ENCODE measurements at regions not wholly inside any gene's neighbourhood (a gene's known extent, or its start where the extent isn't known, plus 50 kb on each side); places are given as distances from the start of the nearest gene placed in this dataset.

DNA sequence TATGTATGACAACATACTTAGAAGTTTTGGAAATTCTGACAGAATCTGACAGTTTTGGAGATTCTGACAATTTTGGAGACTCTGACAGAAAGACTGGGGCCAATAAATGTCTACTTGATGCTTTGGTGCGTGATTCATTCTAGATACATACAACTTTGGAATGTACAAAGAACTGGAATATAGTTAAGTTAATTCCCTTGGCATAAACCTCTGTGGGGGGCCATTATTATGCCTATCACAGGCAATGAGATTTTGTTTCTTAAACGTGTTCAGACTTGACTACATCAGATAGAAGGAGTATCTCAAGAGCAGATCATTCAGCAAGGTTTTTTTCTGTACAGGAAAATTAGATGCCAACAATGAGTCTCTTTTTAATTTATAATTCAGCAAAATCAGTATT, 617.6 kb upstream of the ZNF717 start:
- Histone ChIP-seq H3K4me1 (no peaks in the 10 kb centered on the region), H3K27ac (no peak overlapping the region), H3K4me3 (no peak overlapping the region), H3K27me3 (no peaks in the 10 kb centered on the region), H3K36me3 (no peaks in the 10 kb centered on the region), H3K9me3 (no peaks in the 10 kb centered on the region)
- TF ChIP-seq POLR2AphosphoS5 (IDR thresholded peaks at IDR 0.05) (no peak), POLR2A (IDR thresholded peaks at IDR 0.05) (no peak), EP300 (IDR thresholded peaks at IDR 0.05; ENCODE audit: low read depth) (no peak)
- TF ChIP-seq, protein P1, sequence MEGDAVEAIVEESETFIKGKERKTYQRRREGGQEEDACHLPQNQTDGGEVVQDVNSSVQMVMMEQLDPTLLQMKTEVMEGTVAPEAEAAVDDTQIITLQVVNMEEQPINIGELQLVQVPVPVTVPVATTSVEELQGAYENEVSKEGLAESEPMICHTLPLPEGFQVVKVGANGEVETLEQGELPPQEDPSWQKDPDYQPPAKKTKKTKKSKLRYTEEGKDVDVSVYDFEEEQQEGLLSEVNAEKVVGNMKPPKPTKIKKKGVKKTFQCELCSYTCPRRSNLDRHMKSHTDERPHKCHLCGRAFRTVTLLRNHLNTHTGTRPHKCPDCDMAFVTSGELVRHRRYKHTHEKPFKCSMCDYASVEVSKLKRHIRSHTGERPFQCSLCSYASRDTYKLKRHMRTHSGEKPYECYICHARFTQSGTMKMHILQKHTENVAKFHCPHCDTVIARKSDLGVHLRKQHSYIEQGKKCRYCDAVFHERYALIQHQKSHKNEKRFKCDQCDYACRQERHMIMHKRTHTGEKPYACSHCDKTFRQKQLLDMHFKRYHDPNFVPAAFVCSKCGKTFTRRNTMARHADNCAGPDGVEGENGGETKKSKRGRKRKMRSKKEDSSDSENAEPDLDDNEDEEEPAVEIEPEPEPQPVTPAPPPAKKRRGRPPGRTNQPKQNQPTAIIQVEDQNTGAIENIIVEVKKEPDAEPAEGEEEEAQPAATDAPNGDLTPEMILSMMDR (IDR thresholded peaks at IDR 0.05): no peak
- in situ Hi-C loops (cut with MboI; ENCODE audit: low pct_ligation_motif_present in 1 of 4, low pct_unique_long_range_greater_than_20kb in 1 of 4, low sequenced_read_pairs in 3 of 4): no loop called here
- intact Hi-C loops (cut with DNase I; ENCODE audit: low total_unique reads): no loop called here
- no peak for DNase-seq
- WGBS, 2 donors (ENCODE audit: low coverage in 1 of 2): 46 to 65% methylated on average over 2 of the region's 2 CpGs

DNA sequence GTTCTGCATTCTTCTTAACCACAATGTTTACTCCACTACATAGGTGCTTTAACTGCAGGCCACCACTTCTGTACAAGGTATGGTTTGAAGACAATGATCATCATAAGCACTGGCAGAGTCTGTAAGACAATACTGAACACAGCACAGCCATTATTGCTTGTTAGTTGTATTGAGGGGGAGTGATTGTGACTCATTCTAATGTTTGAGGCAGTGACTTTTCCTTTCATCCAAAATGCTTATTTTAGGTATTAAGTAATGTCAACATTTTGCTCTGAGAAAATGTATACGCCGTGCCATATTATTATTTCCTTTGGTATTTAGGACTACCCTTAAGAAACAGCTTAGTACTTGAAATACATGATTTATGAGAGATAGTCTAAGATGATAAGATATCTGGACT, 618.2 kb upstream of the ZNF717 start:
- intact Hi-C loops (cut with DNase I; ENCODE audit: low total_unique reads): no loop called here
- 74 to 79% methylated on average over 2 of the region's 2 CpGs for WGBS, 2 donors (ENCODE audit: low coverage in 1 of 2)
- in situ Hi-C loops (cut with MboI; ENCODE audit: low pct_ligation_motif_present in 1 of 4, low pct_unique_long_range_greater_than_20kb in 1 of 4, low sequenced_read_pairs in 3 of 4): no loop called here

DNA sequence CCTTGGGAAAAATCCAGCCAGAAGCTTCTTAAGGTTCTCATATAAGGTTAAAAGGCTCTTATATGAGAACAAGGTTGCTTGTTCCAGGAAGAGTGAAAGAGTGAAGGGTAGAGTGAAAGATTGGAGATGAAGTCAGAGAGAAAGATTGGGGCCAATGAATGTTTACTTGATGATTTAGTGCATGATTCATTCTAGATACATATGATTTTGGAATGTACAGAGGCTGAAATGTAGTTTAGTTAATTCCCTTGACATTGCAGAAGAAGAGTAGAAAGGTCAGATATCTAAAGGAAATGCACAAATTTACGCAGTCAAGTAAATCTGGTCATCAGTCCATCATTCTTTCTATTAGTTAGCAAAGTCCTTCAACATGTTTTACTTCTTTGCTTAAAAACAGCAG, 619.8 kb upstream of the ZNF717 start:
- intact Hi-C loops (cut with DNase I; ENCODE audit: low total_unique reads): no loop called here
- 77 to 78% methylated on average over 1 of the region's 1 CpG for WGBS, 2 donors (ENCODE audit: low coverage in 1 of 2)

More for the DNA sequence above, 618.2 kb upstream of the ZNF717 start:
- DNase-seq: no peak
- Histone ChIP-seq H3K27ac (no peak overlapping the region), H3K36me3 (no peaks in the 10 kb centered on the region), H3K4me3 (no peak overlapping the region), H3K27me3 (no peaks in the 10 kb centered on the region), H3K4me1 (no peaks in the 10 kb centered on the region), H3K9me3 (no peaks in the 10 kb centered on the region)
- TF ChIP-seq POLR2A (IDR thresholded peaks at IDR 0.05) (no peak), POLR2AphosphoS5 (IDR thresholded peaks at IDR 0.05) (no peak), EP300 (IDR thresholded peaks at IDR 0.05; ENCODE audit: low read depth) (no peak)
- TF ChIP-seq, protein P1 (IDR thresholded peaks at IDR 0.05): no peak

GRCh38 chr3:76410762-76411281, 625.5 kb upstream of the ZNF717 start:
- no peaks in the 10 kb centered on the region for H3K9me3 ChIP-seq
- 42 to 55% methylated on average over 3 of the region's 3 CpGs for WGBS, 2 donors (ENCODE audit: low coverage in 1 of 2)

More for the DNA sequence above, 619.8 kb upstream of the ZNF717 start:
- no peak for DNase-seq
- Histone ChIP-seq H3K27ac (no peak overlapping the region), H3K9me3 (no peaks in the 10 kb centered on the region), H3K27me3 (no peaks in the 10 kb centered on the region), H3K4me3 (no peak overlapping the region), H3K36me3 (no peaks in the 10 kb centered on the region), H3K4me1 (no peaks in the 10 kb centered on the region)
- TF ChIP-seq, protein P1 (IDR thresholded peaks at IDR 0.05): no peak
- no peak for TF ChIP-seq POLR2A (IDR thresholded peaks at IDR 0.05)
- TF ChIP-seq EP300 (IDR thresholded peaks at IDR 0.05; ENCODE audit: low read depth): no peak
- TF ChIP-seq POLR2AphosphoS5 (IDR thresholded peaks at IDR 0.05): no peak
- in situ Hi-C loops (cut with MboI; ENCODE audit: low pct_ligation_motif_present in 1 of 4, low pct_unique_long_range_greater_than_20kb in 1 of 4, low sequenced_read_pairs in 3 of 4): no loop called here

More at GRCh38 chr3:76410762-76411281, 625.5 kb upstream of the ZNF717 start:
- H3K4me3 ChIP-seq: no peak overlapping the region
- no peak overlapping the region for H3K27ac ChIP-seq
- no peaks in the 10 kb centered on the region for H3K36me3 ChIP-seq
- H3K27me3 ChIP-seq: no peaks in the 10 kb centered on the region
- no peaks in the 10 kb centered on the region for H3K4me1 ChIP-seq
- in situ Hi-C loops (cut with MboI; ENCODE audit: low pct_ligation_motif_present in 1 of 4, low pct_unique_long_range_greater_than_20kb in 1 of 4, low sequenced_read_pairs in 3 of 4) (no loop called here), intact Hi-C loops (cut with DNase I; ENCODE audit: low total_unique reads) (no loop called here)
- TF ChIP-seq POLR2AphosphoS5 (IDR thresholded peaks at IDR 0.05): no peak
- no peak for TF ChIP-seq EP300 (IDR thresholded peaks at IDR 0.05; ENCODE audit: low read depth)
- TF ChIP-seq, protein P1 (IDR thresholded peaks at IDR 0.05): no peak
- no peak for TF ChIP-seq POLR2A (IDR thresholded peaks at IDR 0.05)
- no peak for DNase-seq

Measured in transverse colon (tissue), 4 donors.